G401 (cell line): ENCODE measurements at regions not wholly inside any gene's neighbourhood (a gene's known extent, or its start where the extent isn't known, plus 50 kb on each side); places are given as distances from the start of the nearest gene placed in this dataset.
"Not testable (repeated sequence)": the region's sequence is repeated elsewhere in the genome, so short reads cannot be mapped to it uniquely, and the experiment has no call there.

ENCODE experiments used
- DNase-seq: peaks from one replicate; pipeline ENCODE4 v3.0.0-alpha.2; 2015; ENCODE audit warnings: low spot score
- in situ Hi-C: cut with HindIII; loops from 2 replicates; pipeline ENCODE4 v1.10.0; 2016; ENCODE audit warnings: low sequenced_read_pairs, mixed read lengths

DNA sequence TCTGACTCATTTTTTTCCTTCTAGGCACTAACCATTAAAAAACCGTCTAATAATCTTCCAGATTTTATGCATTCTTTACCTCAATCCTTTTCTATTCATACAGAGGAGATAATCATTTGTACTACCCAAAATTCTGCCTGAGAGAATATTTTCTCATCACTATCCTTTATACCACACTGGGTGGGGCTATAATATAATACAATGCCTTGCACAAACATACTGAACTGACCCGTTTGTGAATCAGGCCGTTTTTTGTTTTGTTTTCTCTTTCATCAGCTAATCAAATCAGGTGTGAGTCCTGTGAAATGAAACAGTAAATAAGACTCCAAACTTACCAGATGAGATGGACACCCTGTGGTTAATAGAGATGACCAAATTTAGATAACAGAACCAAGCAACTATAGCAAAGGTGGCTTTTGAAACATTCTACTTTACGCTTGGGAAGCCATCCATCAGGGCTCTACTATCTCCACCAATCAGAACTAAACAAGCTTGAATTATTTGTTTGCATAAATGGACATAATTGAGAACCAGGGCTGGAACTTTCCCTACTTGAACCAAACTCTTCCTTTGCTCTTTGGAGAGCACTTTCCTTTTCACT, 573.0 kb downstream of the GABRG1 start:
- peak; percentile 10 for DNase-seq
- in situ Hi-C loops, result no loop called here

DNA sequence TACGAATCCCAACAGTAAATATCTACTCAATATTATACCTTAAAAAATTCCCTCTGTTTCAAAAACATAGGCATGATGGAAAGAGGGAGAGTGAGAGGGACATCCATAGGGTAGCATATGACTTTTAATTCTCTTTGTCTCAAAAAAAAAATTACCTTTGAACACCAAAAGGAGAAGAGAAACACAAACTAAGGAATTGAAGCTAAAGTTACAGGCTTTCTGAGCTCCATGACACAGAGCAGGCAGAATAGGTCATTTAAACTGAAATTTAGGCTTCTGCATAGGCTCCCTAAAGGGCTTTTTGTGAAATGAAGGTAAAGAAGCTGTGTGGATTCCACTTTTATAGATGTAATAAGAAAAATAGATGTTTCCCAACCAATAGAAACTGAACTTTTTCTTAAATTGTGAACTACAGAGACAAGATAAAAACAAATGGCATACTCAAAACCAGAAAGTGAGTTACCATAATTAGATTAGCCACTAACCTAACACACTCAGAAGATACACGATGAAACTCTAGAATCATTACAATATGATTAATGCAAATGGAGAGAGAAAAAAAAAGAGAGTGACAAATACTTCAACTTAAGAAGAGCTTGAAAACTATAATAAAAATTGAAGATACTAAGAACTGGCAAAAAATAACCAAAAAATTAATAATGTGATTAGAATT, 584.6 kb downstream of the GABRG1 start:
- in situ Hi-C loops, result no loop called here
- no peak for DNase-seq

DNA sequence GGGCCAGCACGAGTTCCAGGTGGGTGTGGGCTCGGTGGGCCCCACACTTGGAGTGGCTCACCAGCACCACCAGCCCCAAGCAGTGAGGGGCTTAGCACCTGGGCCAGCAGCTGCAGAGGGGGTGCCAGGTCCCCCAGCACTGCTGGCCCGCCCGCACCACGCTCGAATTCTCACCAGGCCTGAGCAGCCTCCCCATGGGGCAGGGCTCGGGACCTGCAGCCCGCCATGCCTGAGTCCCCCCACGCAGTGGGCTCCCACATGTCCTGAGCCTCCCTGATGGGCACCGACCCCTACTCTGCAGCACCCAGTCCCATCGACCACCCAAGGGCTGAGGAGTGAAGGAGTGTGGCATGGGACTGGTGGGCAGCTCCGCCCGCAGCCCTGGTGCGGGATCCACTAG, 593.4 kb downstream of the GABRG1 start:
- in situ Hi-C loops, result no loop called here
- DNase-seq, result no peak

DNA sequence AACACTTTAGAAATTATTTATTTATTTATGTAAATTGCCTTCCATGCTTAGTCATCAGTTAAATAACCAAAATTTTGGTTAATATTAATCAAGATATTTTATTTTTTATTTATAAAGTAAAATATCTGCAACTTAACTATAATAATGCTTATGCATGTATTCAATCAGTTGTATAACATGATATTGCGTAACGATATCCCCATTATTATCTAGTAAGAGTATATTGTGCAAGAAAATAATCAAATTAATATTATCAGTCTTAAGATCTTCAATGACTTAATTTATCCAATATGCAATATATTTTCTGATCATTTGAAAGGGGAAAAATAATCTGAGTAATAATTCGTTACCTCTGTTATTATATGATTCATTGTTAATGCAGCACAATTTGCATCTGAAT, 596.7 kb downstream of the GABRG1 start:
- DNase-seq, result no peak

DNA sequence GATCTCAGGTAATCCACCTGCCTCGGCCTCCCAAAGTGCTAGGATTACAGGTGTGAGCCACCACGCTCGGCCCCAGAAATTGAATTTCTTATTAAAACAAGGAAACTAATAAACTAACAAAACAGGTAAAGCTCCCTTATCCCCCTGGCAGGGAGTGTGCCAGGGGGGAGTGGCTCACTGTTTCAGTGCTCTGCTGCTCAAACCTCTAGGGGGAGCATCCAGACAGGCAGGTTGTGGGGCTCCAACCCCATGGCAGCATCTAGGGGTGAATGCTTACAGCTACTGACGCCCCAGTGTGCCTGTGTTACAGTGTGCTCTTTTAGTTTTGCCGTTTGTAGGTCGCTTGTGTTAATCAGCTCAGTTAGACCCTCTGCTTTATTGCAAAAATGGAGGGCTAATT, 605.0 kb downstream of the GABRG1 start:
- no peak for DNase-seq
- in situ Hi-C loops, result no loop called here

More for the DNA sequence above, 596.7 kb downstream of the GABRG1 start:
- in situ Hi-C loops, result no loop called here

DNA sequence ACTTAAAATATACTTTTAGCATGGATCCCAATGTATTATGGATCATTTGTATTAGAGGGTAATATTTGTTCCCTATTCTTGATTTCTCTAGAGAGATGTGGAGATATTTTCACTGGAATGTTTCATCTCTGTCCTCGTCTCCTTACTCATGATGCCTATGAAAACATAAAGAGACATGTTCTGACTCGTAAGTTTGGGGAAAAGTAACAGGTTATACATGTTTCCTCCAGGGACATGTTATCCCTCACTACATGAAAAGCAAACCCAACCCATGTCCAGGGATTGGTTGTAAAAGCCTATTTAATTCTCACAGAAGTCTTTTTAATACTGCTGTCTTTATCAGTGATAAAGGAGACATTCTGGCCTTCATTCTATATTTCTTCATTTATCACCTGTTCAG, 621.4 kb downstream of the GABRG1 start:
- no peak for DNase-seq
- in situ Hi-C loops, result no loop called here

DNA sequence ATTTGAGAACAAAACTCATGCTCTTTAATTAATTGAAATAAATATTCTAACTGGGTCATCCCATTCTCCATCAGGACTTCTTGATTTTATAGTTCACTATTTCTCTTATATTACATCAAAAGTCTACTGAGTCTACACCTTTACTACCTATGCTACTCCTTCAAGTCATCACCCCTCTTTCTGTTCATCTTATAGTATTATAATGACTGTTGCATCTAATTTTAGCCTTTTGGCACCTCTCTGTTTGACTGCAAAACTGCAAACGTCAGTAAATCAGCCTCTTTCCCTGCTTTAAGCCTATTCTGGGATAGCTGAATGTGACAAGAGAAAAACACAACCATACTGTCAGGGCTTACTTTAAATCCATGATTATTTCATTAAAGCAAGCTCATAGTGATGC, 639.1 kb downstream of the GABRG1 start:
- DNase-seq, result no peak
- in situ Hi-C loops, result no loop called here

DNA sequence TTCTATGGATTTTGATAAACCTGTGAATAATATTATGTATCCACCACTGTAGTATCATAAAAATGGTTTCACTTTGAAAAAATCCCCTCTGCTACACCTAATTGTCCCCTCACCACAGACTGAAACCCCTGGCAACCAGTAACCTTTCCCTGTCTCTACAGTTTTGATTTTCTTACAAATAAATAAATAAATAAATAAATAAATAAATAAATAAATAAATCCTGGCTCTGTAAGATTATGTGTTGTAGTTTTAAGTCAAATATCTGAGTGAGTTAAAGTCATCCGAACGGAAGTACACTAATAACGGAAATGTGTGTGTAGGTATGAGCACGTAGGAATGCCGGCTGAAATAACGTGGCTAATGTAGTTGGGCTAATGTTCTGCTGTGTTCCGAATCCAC, 641.5 kb downstream of the GABRG1 start:
- DNase-seq, result no peak
- in situ Hi-C loops, result no loop called here

DNA sequence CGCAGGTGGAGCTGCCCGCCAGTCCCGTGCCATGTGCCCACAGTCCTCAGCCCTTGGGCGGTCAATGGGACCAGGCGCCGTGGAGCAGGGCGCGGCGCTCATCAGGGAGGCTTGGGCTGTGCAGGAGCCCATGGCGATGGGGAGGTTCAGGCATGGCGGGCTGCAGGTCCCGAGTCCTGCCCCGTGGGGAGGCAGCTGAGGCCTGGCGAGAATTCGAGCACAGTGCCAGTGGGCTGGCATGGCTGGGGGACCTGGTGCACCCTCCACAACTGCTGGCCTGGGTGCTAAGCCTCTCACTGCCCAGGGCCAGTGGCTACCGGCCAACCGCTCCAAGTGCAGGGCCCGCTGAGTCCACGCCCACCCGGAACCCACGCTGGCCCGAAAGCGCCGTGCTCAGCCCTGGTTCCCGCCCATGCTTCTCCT, 646.5 kb downstream of the GABRG1 start:
- in situ Hi-C loops, result no loop called here
- DNase-seq, result no peak

DNA sequence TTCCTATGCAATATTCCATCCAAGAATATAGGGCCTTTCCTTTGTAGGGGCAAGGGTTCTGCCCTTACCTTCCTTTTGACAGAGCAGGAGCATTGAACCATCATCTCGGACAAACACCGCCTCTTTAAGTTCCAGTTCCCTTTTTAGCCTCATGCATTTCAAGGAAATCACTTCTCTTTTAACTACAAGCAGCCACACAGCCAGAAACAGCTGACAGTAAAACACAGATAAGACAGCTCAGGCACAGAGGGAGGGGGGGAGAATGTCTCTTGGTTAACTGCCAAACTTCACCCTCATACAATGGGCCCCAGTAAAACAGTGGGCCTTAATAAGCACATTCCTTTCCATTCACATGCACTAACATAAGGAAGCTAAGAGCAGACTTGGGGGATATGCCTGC, 648.3 kb downstream of the GABRG1 start:
- no peak for DNase-seq
- in situ Hi-C loops, result no loop called here

DNA sequence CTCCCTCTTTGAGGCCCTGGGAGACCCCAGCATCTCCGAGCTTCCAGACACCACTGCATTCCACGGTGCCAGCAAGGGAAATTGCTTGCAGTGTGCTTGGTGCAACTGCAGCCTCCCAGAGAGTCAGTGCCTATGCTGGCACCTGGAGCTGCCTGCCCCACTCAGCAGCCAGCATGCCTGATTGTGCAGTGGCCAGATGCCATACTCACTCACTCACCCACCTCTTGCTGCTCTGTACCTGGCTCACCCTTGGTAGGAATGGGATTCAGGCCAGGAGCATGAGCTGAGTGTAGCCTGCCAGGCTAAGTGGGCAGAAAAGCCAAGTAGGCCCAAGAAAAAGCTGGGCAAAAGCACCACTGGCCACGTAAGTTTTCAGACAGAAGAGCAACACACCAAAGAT, 651.4 kb downstream of the GABRG1 start:
- in situ Hi-C loops, result no loop called here
- DNase-seq, result no peak

DNA sequence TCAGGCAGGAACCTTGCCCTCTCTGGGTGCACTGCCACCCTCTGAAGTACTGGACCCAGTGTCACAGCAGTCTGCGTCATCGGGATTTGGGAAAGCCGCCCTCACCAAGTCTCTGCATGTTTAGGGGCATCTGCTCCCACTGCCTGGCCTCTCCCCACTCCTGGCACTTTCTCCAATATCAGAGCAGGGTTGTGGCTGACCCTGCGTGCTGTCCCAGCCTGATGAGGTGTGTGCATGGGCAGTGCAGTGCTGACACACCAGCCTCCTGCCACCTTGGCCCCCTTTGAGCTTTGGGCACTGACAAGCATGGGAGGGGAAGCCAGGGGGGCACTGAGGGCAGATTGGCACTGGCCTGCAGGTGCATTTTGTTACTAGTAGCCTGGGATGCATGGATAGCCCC, 652.5 kb downstream of the GABRG1 start:
- no peak for DNase-seq
- in situ Hi-C loops, result no loop called here

DNA sequence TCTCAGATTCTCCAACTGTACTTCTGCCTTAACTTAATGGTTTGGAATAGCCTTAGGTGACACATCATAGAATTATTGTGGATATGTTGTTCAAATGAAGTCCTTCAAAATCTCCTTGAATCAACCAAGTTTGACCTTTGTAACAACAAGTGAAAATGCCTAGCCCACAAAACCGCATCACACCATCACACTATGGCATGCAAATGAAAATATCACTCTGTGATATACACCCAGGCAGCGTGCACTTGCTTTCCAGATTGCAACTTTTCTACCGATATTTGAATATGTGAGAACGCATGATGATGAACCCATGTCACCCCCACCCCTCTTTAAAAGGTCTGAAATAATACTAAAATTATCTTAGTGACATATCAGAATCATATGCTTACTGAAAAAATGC, 656.7 kb downstream of the GABRG1 start:
- in situ Hi-C loops, result no loop called here
- no peak for DNase-seq

DNA sequence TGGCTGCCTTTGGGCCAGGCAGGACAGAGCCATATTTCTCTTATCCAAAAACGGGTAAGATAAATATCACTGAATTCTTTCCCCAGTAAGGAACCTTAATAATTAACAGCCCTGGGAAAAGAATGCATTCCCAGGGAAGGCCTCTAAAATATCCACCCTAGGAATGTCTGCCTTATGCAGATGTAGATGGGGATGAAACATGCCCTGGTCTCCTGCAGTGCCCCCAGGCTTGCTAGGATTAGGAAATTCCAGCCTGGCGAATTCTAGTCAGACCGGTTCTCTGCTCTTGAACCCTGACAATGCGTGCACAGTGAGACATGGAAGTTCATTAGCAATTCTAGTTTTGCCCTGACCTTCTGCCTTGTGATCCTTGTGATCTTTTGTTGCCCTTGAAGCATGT, 663.7 kb downstream of the GABRG1 start:
- in situ Hi-C loops, result not testable (repeated sequence)

DNA sequence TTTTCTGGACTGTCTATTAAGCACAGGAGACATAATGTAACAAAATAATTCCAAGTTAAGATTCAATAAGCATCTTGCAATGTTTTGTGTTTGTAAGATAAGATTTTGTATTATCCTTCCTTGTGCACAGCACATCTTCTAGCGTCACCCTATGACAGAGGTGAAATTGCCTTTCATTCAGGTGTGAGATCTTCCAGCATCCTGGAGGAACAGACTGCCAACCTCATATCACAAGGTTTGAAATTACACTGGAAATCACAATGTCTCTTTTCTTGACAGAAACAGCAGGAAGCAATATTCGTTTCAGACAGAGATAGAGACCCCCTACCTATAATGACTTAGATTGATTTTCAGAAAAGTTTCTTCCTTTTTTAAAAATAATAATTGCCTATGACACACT, 668.6 kb downstream of the GABRG1 start:
- no peak for DNase-seq
- in situ Hi-C loops, result no loop called here

More for the DNA sequence above, 663.7 kb downstream of the GABRG1 start:
- not testable (repeated sequence) for DNase-seq

DNA sequence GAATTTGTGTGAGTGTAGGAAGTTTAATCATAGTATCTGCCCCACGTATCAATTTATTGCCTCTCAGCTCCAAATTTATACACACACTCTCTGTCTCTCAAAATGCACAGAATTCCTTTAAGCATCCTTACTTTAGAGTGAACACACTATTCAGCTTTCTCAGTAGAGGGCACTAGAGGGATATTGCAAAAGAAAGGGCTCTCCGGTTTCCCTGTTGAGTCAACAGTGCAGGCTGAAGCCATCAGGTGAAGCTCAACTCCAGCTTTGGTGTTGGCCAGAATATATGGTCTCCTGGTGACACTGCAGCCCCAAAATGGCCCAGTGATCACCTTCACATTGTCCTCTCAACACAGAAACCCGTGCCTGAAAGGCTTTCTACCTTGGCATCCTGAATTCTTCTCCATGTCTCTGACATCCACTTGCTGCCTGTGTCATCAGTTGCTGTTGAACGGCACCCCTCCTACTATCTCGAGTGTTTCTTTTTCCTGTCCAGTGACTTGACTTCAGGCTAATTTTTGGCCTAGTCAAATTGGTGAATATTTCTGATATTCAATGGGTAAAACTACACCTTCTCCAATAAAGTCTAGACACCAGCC, 670.5 kb downstream of the GABRG1 start:
- peak; percentile 61 for DNase-seq
- in situ Hi-C loops, result no loop called here

DNA sequence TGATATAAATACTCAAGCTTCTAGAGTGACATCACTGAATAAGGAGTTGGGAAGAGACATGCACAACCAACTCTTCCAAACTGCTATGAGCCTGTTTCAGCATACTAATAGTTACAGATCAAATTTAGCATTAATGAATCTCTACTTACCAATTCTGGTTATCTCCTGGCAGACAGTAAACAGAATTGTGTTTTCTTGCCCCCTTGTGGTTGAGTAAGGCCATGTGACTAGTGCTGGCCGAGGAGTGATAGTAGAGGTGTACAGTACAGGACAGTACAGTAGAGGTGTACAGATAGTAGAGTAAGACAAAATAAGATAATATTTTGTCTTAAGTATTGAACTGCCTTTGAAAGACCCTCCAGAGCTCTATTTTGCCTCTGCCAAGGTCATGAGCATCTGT, 681.4 kb downstream of the GABRG1 start:
- in situ Hi-C loops, result no loop called here
- DNase-seq, result no peak

DNA sequence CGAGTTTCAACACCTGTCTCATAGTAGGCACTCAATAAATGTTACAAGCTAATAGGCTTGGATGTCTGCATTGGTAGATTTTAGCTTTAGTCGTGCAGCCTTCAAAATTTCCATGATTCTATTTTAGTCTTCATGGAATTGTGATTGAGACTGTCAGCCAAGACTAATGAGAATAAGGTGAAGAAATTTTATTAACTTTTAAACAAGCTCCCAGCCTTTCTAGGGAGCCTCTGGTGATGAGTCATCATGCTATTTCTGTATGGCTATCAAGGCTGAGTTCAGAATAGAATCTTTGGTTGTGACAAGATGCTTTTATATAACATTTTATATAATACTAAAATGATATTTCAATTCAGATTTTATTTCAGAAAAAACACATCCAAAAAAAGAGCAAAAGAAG, 685.8 kb downstream of the GABRG1 start:
- DNase-seq, result no peak
- in situ Hi-C loops, result no loop called here

DNA sequence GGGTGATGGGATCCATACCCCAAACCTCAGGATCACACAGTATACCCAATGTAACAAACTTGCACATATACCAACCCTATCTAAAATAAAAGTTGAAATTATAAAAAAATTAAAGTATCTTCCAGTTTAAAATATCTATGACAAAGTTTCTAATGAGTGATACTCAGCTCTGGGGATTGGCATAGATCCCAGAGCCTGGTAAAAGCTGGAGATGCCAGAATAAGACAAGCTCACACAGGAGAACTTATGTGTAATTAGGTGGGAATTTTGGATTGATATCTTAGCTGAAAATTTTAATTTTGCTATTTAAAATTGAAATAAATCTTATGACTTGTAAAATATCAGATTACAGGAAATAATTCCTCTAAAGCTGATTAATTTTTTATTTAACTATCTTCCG, 686.5 kb downstream of the GABRG1 start:
- in situ Hi-C loops, result no loop called here
- DNase-seq, result no peak

DNA sequence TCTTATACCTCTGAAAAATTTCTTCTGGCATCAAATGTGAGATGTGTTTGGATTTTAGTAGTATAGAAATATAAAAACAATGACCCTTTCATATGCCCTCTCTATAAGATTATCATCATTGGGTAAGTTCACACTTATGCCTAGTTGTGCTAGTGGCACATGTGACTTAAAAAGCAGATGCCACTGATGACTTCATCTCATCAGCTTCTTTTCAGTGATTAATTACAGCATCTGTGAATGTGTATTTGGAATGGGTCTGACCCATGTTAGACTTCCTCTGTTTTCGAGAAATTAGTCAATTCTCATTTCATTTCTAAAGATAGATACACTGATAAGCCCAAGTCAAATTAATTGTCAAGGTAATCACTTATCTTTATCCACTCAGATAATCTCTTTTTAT, 698.7 kb downstream of the GABRG1 start:
- DNase-seq, result no peak
- in situ Hi-C loops, result no loop called here

DNA sequence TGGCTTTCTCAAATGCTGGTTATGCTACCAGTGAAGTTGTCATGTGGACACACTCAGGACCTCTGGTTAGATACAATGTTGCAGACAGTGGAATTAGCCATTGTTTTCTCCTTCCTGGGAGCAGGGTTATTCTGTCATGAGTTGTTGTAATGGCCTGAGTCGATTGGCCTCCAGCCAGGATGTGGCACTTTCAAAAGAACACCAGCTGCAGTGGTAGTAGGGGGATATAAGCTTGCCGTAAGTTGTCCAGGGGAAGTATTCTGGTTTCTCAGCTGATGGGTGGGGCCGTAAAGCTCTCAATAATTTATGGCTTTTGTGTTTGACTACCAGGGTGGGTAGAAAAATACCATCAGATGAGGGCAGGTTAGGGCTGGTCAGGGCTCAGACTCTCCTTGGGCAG, 697.5 kb upstream of the GNPDA2 start:
- no peak for DNase-seq
- in situ Hi-C loops, result no loop called here
